HepG2 (cell line): ENCODE measurements at regions not wholly inside any gene's neighbourhood (a gene's known extent, or its start where the extent isn't known, plus 50 kb on each side); places are given as distances from the start of the nearest gene placed in this dataset.

ENCODE experiments used
- ATF2 ChIP-seq: sonication (generic); formaldehyde crosslinking; IDR thresholded peaks from 2 replicates; pipeline ENCODE4 v1.4.0; 2020; ENCODE audit warnings: missing genetic modification reagents
- BRF2 ChIP-seq: sonication (generic); formaldehyde crosslinking; IDR thresholded peaks from 2 replicates; pipeline ENCODE4 v1.8.1; 2022; ENCODE audit warnings: mild to moderate bottlenecking, missing genetic modification reagents
- GLI4 ChIP-seq: sonication (generic); formaldehyde crosslinking; IDR thresholded peaks from 2 replicates; pipeline ENCODE4 v1.5.1; 2020; ENCODE audit warnings: missing genetic modification reagents, mild to moderate bottlenecking, moderate library complexity, borderline replicate concordance
- ISX ChIP-seq: sonication (generic); formaldehyde crosslinking; conservative IDR thresholded peaks from 2 replicates; pipeline ENCODE4 v1.5.0; 2020; ENCODE audit warnings: missing genetic modification reagents
- THAP9 ChIP-seq: sonication (generic); formaldehyde crosslinking; IDR thresholded peaks from 2 replicates; pipeline ENCODE4; 2020; ENCODE audit warnings: missing genetic modification reagents, mild to moderate bottlenecking, borderline replicate concordance
- ZNF292 ChIP-seq: sonication (generic); formaldehyde crosslinking; IDR thresholded peaks from 2 replicates; pipeline ENCODE4 v1.8.1; 2022; ENCODE audit warnings: mild to moderate bottlenecking, low read depth, missing genetic modification reagents, borderline replicate concordance
- TF ChIP-seq, protein P1 (sequence below): sonication (generic); formaldehyde crosslinking; IDR thresholded peaks from 2 replicates; pipeline ENCODE4 v1.5.1; 2020; ENCODE audit warnings: mild to moderate bottlenecking, missing genetic modification reagents, moderate library complexity
- TF ChIP-seq, protein P2 (sequence below): sonication (generic); formaldehyde crosslinking; IDR thresholded peaks from 2 replicates; pipeline ENCODE4 v1.8.1; 2023; ENCODE audit warnings: missing genetic modification reagents, mild to moderate bottlenecking, borderline replicate concordance

DNA sequence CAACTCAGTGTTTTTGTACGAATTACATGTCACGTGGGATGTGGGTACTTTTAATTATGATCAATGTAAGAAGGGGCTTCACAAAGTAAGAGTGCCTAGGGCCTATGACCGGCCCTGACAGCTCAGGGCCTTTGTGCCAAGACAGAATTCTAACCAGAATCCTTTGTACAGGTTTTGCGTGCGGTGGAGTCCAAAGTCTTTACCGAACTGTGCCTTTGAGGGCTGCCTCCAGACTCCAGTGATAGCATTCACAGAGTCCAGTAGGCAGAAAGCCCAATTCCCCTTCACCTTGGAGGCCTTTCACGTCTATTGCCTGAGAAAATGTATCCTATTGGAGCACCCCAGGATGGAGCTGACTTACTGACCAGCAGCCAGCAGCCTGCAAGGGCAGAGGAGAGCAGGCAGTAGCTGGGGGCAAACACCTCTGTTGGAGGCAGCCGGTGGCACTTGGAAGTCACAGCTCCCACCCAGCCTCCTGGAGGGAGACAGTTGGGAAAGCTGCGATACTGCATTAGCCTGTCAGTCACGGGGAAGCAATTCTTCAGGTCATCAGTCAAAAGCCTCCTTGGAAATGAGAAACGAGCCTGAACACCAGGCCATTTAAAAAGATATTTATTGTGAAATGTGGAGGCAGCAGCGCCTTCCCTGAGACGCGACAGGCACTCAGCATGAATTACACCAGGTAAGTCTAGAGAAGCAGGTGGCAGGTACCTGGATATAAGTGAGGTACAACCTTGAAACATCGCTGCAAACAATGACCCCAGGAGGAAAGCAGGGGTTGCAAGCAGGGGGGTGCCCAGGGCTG, 98.1 kb upstream of the CDYL2 start (continued):
- TF ChIP-seq BRF2 (0 out of 2 replicates have a peak, but pooled peaks have one; percentile 50), GLI4 (no peak), ISX (CRISPR knock-in tag) (no peak), ATF2 (CRISPR knock-in tag) (no peak), ZNF292 (CRISPR knock-in tag) (peak; percentile 55; the same call in 1 of the 2 replicates), THAP9 (no peak)
- TF ChIP-seq, protein P1, sequence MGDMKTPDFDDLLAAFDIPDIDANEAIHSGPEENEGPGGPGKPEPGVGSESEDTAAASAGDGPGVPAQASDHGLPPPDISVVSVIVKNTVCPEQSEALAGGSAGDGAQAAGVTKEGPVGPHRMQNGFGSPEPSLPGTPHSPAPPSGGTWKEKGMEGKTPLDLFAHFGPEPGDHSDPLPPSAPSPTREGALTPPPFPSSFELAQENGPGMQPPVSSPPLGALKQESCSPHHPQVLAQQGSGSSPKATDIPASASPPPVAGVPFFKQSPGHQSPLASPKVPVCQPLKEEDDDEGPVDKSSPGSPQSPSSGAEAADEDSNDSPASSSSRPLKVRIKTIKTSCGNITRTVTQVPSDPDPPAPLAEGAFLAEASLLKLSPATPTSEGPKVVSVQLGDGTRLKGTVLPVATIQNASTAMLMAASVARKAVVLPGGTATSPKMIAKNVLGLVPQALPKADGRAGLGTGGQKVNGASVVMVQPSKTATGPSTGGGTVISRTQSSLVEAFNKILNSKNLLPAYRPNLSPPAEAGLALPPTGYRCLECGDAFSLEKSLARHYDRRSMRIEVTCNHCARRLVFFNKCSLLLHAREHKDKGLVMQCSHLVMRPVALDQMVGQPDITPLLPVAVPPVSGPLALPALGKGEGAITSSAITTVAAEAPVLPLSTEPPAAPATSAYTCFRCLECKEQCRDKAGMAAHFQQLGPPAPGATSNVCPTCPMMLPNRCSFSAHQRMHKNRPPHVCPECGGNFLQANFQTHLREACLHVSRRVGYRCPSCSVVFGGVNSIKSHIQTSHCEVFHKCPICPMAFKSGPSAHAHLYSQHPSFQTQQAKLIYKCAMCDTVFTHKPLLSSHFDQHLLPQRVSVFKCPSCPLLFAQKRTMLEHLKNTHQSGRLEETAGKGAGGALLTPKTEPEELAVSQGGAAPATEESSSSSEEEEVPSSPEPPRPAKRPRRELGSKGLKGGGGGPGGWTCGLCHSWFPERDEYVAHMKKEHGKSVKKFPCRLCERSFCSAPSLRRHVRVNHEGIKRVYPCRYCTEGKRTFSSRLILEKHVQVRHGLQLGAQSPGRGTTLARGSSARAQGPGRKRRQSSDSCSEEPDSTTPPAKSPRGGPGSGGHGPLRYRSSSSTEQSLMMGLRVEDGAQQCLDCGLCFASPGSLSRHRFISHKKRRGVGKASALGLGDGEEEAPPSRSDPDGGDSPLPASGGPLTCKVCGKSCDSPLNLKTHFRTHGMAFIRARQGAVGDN (CRISPR knock-in tag), result peak; percentile 33
- TF ChIP-seq, protein P2, sequence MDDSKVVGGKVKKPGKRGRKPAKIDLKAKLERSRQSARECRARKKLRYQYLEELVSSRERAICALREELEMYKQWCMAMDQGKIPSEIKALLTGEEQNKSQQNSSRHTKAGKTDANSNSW (CRISPR knock-in tag), result no peak
